C4-2B (cell line): ENCODE measurements at regions not wholly inside any gene's neighbourhood (a gene's known extent, or its start where the extent isn't known, plus 50 kb on each side); places are given as distances from the start of the nearest gene placed in this dataset.
A peak's percentile ranks its signal among the peaks of the same experiment; 100 is the strongest.

ENCODE experiments used
- ZFX ChIP-seq: fragments of 450-650 bp; IDR thresholded peaks from 2 replicates; pipeline ENCODE4 v1.6.1; 2017
- TF ChIP-seq, protein P1 (sequence below): fragments of 450-650 bp; conservative IDR thresholded peaks from 2 replicates; pipeline ENCODE4 v1.5.1; 2017; ENCODE audit warnings: mild to moderate bottlenecking

DNA sequence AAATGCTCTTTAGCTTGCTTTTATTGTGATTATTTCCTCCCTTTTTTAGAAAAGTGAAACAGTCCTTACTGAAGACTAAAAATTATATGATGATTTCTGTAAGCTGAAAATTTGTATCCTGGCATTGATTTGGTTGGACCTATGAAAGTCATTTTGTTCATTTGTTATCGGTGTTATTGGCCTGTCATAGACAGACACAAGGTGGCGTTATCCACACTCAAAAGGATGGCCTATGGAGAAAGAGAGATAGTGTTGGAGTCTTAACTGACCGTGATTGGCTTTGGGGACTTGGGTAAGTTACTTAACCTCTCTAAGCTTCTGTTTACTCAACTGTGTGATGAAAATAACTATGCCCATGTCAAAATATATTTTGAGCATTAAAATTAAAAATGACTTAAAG lies 203.6 kb upstream of the CHODL start:
- TF ChIP-seq, protein P1, sequence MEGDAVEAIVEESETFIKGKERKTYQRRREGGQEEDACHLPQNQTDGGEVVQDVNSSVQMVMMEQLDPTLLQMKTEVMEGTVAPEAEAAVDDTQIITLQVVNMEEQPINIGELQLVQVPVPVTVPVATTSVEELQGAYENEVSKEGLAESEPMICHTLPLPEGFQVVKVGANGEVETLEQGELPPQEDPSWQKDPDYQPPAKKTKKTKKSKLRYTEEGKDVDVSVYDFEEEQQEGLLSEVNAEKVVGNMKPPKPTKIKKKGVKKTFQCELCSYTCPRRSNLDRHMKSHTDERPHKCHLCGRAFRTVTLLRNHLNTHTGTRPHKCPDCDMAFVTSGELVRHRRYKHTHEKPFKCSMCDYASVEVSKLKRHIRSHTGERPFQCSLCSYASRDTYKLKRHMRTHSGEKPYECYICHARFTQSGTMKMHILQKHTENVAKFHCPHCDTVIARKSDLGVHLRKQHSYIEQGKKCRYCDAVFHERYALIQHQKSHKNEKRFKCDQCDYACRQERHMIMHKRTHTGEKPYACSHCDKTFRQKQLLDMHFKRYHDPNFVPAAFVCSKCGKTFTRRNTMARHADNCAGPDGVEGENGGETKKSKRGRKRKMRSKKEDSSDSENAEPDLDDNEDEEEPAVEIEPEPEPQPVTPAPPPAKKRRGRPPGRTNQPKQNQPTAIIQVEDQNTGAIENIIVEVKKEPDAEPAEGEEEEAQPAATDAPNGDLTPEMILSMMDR = peak; percentile 82
- TF ChIP-seq ZFX = no peak
